ENCODE measurements at regions not wholly inside any gene's neighbourhood (a gene's known extent, or its start where the extent isn't known, plus 50 kb on each side); places are given as distances from the start of the nearest gene placed in this dataset.

DNA sequence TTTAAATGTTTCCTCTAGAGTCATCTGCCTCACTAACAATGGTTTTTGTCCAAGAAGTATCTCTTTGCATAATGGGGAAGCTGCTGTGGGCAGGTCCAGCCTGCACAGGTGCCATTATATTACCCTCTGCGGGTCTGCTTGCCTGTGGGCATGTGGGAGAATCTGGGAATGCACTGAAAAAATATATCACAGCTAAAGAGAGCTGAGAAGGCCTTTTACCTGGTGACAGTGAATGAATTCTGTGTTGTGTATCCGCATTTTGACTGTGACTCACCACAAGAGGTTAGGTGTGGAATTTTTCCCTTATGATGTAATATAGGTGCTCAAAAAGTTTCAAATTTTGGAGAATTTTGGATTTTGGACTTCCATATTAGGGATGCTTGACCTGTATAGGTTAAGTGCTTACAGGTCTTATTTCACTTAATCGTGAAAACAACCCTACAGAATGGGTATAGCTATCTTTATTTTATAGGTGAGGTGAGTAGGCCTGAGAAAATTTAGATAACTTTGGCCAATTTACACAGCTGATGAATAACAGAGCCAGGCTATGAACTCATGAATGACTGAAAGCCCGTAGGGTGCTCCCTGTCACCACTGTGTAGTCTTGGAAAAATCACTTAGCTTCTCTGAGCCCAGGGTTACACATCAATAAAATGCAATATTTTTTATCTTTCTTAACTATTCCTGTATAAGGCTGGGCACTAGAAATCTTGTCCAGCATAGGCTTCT is 198.0 kb upstream of the EPHA5 start:
- DNase-seq, result no peak

GRCh38 chr4:65865489-65865888 is 195.2 kb upstream of the EPHA5 start:
- DNase-seq, result no peak

DNA sequence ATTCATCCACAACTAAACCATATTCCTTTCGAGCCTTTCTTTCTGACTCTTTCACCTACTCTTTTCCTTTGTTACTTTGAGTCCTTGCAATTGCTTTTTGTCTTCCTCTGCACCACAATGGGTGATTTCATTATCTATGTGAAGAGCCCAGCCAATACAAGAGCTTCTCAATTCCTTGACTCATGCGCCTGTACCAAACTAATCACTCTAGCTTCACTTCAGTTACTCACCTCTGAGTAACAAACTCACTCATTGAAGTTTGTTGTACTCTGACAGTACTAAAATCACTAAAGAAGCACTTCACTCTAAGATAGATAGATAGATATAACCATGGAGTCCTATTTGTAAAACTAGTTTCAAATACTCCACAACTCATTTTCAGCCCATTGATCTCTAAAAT is 191.7 kb upstream of the EPHA5 start:
- no peak for DNase-seq

DNA sequence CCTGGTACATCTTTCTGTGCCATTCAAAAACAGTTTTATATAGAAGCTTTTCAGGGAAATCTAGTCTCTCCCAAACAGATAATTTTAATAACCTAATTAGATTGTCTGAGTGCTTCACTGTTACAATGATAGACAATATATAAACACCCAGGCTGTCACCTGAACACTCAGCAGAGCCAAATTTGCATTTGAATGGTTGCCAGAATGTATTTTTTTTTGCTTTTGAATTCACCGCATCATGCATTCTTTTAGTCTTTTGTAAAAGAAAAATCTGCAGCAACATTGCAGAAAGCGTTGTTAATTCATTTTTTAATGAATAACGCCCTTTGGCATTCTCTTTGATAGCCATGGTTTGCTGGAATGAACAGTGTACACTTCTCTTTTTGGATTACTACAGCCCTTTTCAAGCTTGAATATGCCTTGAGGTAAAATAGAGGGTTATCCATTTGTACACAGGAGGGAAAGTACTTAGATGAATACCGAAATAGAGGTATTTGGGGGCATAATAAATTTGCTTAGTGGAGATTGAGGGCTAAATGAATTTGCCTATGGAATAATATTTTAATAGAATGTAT is 175.0 kb upstream of the EPHA5 start:
- DNase-seq, result no peak

DNA sequence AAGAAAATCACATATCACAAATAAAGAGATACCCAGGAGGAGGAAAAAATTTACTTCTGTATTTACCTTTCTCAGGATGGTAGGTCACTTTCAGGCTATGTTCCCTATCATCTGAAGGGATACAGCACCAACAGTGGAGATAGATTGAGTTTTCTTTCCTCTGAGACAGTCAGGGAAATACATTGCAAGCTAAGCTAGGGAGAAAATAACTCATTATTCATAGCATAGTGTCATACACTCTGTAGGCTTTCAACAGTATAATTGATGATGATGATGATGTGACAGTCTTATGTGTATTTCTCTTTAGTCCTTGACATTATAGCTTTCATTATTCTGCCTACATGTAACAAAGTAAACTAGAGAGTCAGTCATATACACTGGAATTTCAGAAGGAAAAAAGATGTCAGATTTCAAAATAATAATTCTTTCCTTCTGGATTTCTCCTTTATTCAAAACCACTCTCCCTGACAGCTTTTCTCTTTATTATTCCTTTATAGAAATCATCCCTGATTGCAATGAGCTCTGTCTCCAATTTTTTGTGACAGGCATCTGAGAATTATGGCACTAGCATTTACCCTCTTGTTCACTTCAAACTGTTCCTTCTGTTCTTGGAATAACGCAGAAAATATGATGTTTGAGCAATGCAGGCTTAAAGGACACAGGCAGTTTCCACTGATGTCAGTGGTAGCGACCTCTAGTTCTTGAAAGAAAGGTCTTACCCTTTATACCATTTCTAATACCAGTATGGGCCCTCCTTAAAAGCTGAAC is 169.1 kb upstream of the EPHA5 start:
- DNase-seq, result no peak

- no peak for DNase-seq
Measured at GRCh38 chr4:65834707-65835106, 164.4 kb upstream of the EPHA5 start.

- DNase-seq, result no peak
Measured at GRCh38 chr4:65831828-65832227, 161.5 kb upstream of the EPHA5 start.

DNA sequence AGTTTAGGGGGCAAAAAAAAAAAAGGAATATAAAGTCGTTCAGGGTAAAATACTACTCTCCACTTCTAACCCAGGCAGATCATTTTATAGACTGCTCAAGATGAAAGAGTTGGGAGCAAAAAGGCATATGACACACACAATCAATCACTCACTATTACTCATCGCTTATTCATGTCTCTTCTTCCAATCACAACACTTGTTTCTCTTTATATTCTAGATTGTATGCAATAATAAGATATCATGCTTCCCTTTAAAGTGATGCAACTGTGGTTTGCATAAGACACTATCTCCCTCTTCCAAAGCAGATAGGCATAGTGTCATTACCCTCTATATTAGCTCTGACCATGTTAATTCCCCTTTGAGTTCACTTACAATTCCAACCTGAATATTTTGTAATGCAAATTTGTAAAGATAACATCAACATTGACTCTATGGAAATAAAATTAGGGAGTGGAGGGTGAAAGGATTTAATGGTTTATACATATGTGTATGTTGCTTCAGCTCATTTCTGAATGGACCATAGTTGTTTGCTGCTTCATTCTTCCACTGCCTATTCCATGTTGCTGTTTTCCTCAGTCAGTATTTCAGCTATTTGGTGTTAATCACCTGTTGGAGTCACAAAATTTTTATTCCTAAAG is 154.9 kb upstream of the EPHA5 start:
- DNase-seq, result no peak

GRCh38 chr4:65819192-65819591 is 148.9 kb upstream of the EPHA5 start:
- no peak for DNase-seq

- DNase-seq, result no peak
Measured at GRCh38 chr4:65805936-65806335, 135.6 kb upstream of the EPHA5 start.

- DNase-seq, result no peak
Measured at GRCh38 chr4:65799513-65799912, 129.2 kb upstream of the EPHA5 start.

GRCh38 chr4:65798498-65799127 is 128.3 kb upstream of the EPHA5 start:
- no peak for DNase-seq

DNA sequence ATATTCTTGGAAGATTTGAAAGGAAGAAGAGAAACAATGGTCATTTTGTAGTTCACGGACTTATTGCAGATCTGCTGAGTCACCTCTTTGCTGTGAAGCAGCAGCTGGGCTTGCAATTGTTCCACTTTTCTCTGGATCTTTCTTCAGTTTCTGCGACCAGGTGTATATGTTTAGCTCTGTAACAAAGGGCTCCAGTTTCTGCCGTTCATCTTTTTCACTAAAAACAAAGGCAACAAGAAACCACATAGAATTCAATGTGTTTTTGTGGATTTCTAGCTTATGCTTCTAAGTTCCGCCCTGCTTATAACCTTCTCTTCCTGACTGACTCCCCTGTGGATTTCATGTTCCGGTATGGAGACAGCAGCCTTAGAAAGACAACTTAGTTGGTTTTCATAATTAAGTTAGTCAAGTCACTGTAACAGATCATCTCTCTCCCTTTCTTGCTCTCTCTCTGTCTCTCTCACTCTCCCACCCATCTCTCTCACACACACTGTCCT is 121.6 kb upstream of the EPHA5 start:
- DNase-seq, result no peak

DNA sequence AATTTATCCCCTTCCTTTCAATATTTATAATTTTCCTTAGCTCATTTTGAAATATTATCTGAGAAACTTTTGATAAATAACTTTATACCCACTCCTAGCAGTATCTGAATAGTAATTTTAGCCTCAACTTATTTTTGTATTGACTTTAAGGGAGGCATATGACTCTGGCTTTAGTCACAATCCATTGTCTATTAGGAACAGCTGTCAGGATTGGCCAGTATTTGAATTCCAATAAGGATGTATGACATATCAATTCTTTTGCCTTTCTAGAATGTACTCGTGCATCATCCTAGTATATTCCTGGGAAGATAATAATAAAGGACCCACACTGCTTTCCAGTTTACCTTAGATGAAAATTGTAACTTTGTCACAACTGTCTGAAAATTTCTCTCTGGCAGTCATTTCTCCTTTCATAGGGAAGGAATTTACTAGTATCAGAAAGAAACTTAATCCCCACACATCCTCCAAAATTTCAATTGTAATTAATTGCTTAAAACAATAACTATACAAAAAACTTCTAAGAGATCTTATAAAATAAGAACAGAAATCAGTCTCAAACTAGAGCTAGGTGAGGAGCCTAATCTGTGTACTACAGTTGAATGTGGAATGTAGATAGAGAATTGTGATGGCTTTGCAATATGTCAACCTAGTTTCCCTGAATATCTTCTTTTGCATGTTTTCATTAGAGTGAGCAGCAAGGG is 121.0 kb upstream of the EPHA5 start:
- no peak for DNase-seq

- DNase-seq, result no peak
Measured at GRCh38 chr4:65789805-65790204, 119.5 kb upstream of the EPHA5 start.

- DNase-seq, result no peak
Measured at GRCh38 chr4:65789341-65789740, 119.1 kb upstream of the EPHA5 start.

DNA sequence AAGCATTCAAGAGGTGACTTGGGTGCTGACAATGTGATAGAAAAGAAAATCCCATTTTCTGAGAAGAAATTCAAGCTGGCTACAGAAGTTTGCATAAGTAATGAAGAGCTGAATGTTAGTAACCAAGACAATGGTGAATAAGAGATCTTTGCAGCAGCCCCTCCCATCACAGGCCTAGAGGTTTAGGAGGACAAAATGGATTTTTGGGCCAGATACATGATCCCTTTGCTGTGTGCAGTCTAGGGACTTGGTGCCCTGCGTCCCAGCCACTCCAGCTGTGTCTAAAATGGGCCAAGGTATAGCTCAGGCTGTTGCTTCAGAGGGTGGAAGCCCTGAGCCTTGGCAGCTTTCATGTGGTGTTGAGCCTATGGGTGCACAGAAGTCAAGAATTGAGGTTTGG is 107.0 kb upstream of the EPHA5 start:
- DNase-seq, result no peak

DNA sequence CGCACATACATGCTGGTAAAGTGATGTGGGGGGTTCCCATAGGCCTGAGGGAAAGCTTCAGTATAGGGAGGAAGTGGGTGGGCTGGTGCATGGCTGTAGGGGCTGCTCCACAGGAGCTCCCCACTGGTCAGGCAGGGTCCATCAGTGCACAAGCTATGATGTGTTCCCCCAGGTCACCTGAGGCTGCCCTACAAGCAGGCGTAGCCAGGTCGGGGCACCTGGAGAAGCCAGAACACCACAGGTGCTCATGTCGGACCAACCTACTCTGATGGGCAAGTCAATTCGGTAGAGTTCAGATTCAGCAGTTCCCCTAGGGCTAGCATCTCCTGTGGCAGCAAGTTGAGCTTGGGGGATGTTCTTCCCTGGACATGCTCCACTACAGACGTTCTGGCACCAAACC is 103.3 kb upstream of the EPHA5 start:
- DNase-seq, result no peak

GRCh38 chr4:65747386-65747785 is 77.1 kb upstream of the EPHA5 start:
- DNase-seq, result no peak

GRCh38 chr4:65738134-65738533 is 67.8 kb upstream of the EPHA5 start:
- no peak for DNase-seq

DNA sequence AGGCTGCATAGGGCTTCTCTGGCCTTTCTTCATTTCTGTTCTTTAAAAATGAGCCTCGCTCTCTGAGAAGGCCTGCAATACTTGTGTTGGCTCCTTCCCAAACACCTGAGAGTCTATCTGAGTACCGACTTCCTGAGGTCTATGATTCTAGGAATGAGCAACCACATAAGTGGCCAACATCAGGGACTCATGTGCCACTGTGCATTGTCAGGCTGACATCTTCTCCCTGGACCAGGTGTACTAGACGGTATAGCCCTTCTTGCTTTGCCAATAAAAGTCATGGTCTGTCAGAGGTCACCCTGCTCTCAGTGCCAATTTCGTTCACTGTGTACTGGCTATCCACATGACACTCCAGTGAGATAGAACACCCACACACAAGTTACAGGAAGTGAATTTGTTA is 67.4 kb upstream of the EPHA5 start:
- DNase-seq, result no peak

- no peak for DNase-seq
Measured at GRCh38 chr4:65724973-65725372, 54.7 kb upstream of the EPHA5 start.

Measured in right kidney (tissue), 1 donor.